Lower leg skin (tissue), 3 donors: ENCODE measurements at regions not wholly inside any gene's neighbourhood (a gene's known extent, or its start where the extent isn't known, plus 50 kb on each side); places are given as distances from the start of the nearest gene placed in this dataset.

Experiments
- POLR2A ChIP-seq, 2 donors: fragments of 450-650 bp; IDR thresholded peaks; one replicate each; pipeline ENCODE4 v1.6.1; 2016 to 2017; ENCODE audit warnings: antibody characterized with exemption in 2 of 2, mild to moderate bottlenecking in 1 of 2, moderate library complexity in 1 of 2
- TF ChIP-seq, protein P1 (sequence below), 3 donors: fragments of 450-650 bp; IDR thresholded peaks; one replicate each; pipeline ENCODE4 v1.5.1; 2016; ENCODE audit warnings: antibody characterized with exemption in 3 of 3, mild to moderate bottlenecking in 3 of 3, moderate library complexity in 2 of 3

DNA sequence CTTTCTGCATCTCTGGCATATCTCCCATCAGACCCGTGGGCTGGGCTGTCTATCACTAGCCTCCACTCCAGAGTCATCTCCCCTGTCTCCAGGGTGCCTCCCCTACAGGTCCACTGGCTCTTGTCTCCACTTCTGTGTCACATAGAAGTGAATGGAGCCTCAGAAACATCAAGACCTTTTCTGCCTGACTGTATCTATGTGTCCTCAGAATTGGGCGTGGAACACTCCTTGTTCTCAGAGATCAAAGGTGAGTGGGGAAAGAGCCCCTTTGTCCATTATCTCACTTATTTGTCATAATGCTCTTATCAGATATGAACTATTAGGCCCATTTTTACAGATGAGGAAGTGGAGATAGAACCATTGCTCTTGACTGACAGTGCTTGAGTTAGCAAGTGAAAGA is 211.0 kb downstream of the CYRIA start:
- TF ChIP-seq, protein P1, sequence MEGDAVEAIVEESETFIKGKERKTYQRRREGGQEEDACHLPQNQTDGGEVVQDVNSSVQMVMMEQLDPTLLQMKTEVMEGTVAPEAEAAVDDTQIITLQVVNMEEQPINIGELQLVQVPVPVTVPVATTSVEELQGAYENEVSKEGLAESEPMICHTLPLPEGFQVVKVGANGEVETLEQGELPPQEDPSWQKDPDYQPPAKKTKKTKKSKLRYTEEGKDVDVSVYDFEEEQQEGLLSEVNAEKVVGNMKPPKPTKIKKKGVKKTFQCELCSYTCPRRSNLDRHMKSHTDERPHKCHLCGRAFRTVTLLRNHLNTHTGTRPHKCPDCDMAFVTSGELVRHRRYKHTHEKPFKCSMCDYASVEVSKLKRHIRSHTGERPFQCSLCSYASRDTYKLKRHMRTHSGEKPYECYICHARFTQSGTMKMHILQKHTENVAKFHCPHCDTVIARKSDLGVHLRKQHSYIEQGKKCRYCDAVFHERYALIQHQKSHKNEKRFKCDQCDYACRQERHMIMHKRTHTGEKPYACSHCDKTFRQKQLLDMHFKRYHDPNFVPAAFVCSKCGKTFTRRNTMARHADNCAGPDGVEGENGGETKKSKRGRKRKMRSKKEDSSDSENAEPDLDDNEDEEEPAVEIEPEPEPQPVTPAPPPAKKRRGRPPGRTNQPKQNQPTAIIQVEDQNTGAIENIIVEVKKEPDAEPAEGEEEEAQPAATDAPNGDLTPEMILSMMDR (IDR thresholded peaks at IDR 0.05), result no peak
- no peak for TF ChIP-seq POLR2A (IDR thresholded peaks at IDR 0.05)
